ENCODE measurements at regions not wholly inside any gene's neighbourhood (a gene's known extent, or its start where the extent isn't known, plus 50 kb on each side); places are given as distances from the start of the nearest gene placed in this dataset.

DNA sequence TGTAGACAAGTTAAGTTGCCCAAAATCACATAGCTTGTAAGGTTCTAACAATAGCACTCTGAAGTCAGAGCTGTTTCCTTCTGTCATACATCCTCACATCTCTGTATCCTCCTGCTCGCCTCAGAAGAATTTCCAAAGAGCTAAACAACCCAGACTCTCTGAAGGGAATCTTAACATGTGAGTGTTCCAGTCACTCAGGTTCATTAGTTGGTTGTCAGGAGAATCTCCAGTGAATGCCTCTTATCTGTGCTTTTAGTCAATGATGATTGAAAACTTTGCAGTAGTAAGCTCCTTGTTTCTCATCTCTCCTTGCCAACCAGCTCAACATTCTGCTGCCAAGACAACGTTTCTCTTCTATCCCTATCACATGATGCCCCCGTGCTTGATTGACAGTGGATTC lies 195.5 kb downstream of the C11orf91 start:
- TF ChIP-seq, protein P1, sequence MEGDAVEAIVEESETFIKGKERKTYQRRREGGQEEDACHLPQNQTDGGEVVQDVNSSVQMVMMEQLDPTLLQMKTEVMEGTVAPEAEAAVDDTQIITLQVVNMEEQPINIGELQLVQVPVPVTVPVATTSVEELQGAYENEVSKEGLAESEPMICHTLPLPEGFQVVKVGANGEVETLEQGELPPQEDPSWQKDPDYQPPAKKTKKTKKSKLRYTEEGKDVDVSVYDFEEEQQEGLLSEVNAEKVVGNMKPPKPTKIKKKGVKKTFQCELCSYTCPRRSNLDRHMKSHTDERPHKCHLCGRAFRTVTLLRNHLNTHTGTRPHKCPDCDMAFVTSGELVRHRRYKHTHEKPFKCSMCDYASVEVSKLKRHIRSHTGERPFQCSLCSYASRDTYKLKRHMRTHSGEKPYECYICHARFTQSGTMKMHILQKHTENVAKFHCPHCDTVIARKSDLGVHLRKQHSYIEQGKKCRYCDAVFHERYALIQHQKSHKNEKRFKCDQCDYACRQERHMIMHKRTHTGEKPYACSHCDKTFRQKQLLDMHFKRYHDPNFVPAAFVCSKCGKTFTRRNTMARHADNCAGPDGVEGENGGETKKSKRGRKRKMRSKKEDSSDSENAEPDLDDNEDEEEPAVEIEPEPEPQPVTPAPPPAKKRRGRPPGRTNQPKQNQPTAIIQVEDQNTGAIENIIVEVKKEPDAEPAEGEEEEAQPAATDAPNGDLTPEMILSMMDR (IDR thresholded peaks at IDR 0.05) = no peak
- no peak for TF ChIP-seq POLR2A (IDR thresholded peaks at IDR 0.05)

Measured in testis (tissue), 2 donors.